ENCODE measurements at regions not wholly inside any gene's neighbourhood (a gene's known extent, or its start where the extent isn't known, plus 50 kb on each side); places are given as distances from the start of the nearest gene placed in this dataset.
A peak's percentile ranks its signal among the peaks of the same experiment; 100 is the strongest.

- H3K27me3 ChIP-seq, result peaks cover 11% of the 10 kb centered on the region
Observed at GRCh38 chr20:5451643-5452210, 135.0 kb upstream of the PROKR2 start.

GRCh38 chr20:5448449-5449118 is 131.8 kb upstream of the PROKR2 start:
- Histone ChIP-seq H3K4me3 (no peak overlapping the region), H3K27me3 (peaks cover 11% of the 10 kb centered on the region), H3K4me1 (no peaks in the 10 kb centered on the region), H3K27ac (no peak overlapping the region), H3K9me3 (no peaks in the 10 kb centered on the region), H3K36me3 (no peaks in the 10 kb centered on the region)
- DNase-seq (no peak), ATAC-seq (peak; percentile 69)
- TF ChIP-seq, protein P1, sequence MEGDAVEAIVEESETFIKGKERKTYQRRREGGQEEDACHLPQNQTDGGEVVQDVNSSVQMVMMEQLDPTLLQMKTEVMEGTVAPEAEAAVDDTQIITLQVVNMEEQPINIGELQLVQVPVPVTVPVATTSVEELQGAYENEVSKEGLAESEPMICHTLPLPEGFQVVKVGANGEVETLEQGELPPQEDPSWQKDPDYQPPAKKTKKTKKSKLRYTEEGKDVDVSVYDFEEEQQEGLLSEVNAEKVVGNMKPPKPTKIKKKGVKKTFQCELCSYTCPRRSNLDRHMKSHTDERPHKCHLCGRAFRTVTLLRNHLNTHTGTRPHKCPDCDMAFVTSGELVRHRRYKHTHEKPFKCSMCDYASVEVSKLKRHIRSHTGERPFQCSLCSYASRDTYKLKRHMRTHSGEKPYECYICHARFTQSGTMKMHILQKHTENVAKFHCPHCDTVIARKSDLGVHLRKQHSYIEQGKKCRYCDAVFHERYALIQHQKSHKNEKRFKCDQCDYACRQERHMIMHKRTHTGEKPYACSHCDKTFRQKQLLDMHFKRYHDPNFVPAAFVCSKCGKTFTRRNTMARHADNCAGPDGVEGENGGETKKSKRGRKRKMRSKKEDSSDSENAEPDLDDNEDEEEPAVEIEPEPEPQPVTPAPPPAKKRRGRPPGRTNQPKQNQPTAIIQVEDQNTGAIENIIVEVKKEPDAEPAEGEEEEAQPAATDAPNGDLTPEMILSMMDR (IDR thresholded peaks at IDR 0.05), result peak; percentile 66
- intact Hi-C loops (cut with DNase I), result no loop called here

More at GRCh38 chr20:5451643-5452210, 135.0 kb upstream of the PROKR2 start:
- ATAC-seq, result no peak
- intact Hi-C loops (cut with DNase I), result no loop called here
- TF ChIP-seq, protein P1 (IDR thresholded peaks at IDR 0.05), result no peak
- DNase-seq, result no peak
- Histone ChIP-seq H3K36me3 (no peaks in the 10 kb centered on the region), H3K27ac (no peak overlapping the region), H3K9me3 (no peaks in the 10 kb centered on the region), H3K4me3 (no peak overlapping the region), H3K4me1 (no peaks in the 10 kb centered on the region)

GRCh38 chr20:5447188-5447587 is 130.4 kb upstream of the PROKR2 start:
- H3K4me1 ChIP-seq, result no peaks in the 10 kb centered on the region
- no peak overlapping the region for H3K27ac ChIP-seq
- H3K9me3 ChIP-seq, result no peaks in the 10 kb centered on the region
- DNase-seq, result no peak
- ATAC-seq, result no peak
- no peaks in the 10 kb centered on the region for H3K36me3 ChIP-seq
- intact Hi-C loops (cut with DNase I), result no loop called here
- TF ChIP-seq, protein P1 (IDR thresholded peaks at IDR 0.05), result no peak
- peaks cover 11% of the 10 kb centered on the region for H3K27me3 ChIP-seq
- no peak overlapping the region for H3K4me3 ChIP-seq

- TF ChIP-seq, protein P1 (IDR thresholded peaks at IDR 0.05), result no peak
- H3K4me3 ChIP-seq, result no peak overlapping the region
- H3K36me3 ChIP-seq, result no peaks in the 10 kb centered on the region
- peaks cover 11% of the 10 kb centered on the region for H3K27me3 ChIP-seq
- H3K9me3 ChIP-seq, result no peaks in the 10 kb centered on the region
- no peaks in the 10 kb centered on the region for H3K4me1 ChIP-seq
- no peak overlapping the region for H3K27ac ChIP-seq
- DNase-seq (no peak), ATAC-seq (no peak)
- intact Hi-C loops (cut with DNase I), result no loop called here
Observed at GRCh38 chr20:5445611-5446010, 128.9 kb upstream of the PROKR2 start.

DNA sequence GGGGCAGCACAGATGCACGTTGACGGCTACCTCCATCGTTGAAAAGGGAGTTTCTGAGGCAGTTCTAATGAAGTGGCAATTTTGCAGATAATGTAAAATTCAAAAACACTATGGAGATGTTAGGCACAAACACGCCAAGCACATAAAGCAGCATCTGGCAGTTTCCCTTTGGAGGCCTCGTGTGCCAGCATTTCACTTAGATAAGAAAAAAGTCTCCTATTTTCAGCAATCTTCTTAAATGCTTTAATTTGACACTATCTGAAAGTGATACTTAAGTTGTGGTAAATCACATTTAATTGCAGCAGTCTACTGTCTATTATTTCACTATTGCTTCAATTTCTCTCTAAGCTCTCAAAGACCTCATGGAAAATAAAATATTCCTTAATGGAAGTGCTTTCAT is 125.3 kb upstream of the PROKR2 start:
- TF ChIP-seq, protein P1 (IDR thresholded peaks at IDR 0.05), result no peak
- Histone ChIP-seq H3K4me3 (no peak overlapping the region), H3K4me1 (no peaks in the 10 kb centered on the region), H3K27ac (no peak overlapping the region), H3K27me3 (peaks cover 3% of the 10 kb centered on the region), H3K36me3 (no peaks in the 10 kb centered on the region), H3K9me3 (no peaks in the 10 kb centered on the region)
- intact Hi-C loops (cut with DNase I), result no loop called here
- DNase-seq (no peak), ATAC-seq (no peak)

Measured in upper lobe of right lung (tissue), 1 donor.